ENCODE measurements at regions not wholly inside any gene's neighbourhood (a gene's known extent, or its start where the extent isn't known, plus 50 kb on each side); places are given as distances from the start of the nearest gene placed in this dataset.

GRCh38 chr7:25805027-25805687 lies 346.8 kb upstream of the NFE2L3 start:
- no peak for FAIRE-seq
- Histone ChIP-seq H3K9me3 (no peaks in the 10 kb centered on the region), H3K4me1 (no peaks in the 10 kb centered on the region), H3K27me3 (no peaks in the 10 kb centered on the region), H3K4me3 (no peak overlapping the region), H3K27ac (no peak overlapping the region), H3K36me3 (no peaks in the 10 kb centered on the region)
- TF ChIP-seq CTCF (IDR thresholded peaks at IDR 0.05), result no peak
- peak in 5 of 6 donors; percentile 9 to 56 (median 41) for DNase-seq
- intact Hi-C loops (cut with DNase I), result no loop called here
- WGBS, 2 donors, result 36 to 46% methylated on average over 4 of the region's 4 CpGs
- ATAC-seq, result peak in 2 of 4 donors; percentile 23 to 59

GRCh38 chr7:25807086-25807611 lies 344.8 kb upstream of the NFE2L3 start:
- Histone ChIP-seq H3K27me3 (no peaks in the 10 kb centered on the region), H3K9me3 (no peaks in the 10 kb centered on the region), H3K4me3 (no peak overlapping the region), H3K27ac (no peak overlapping the region), H3K4me1 (no peaks in the 10 kb centered on the region), H3K36me3 (no peaks in the 10 kb centered on the region)
- WGBS, 2 donors, result 18 to 27% methylated on average over 1 of the region's 1 CpG
- no peak for FAIRE-seq
- no peak for ATAC-seq
- intact Hi-C loops (cut with DNase I), result no loop called here
- no peak for TF ChIP-seq CTCF (IDR thresholded peaks at IDR 0.05)
- no peak for DNase-seq

GRCh38 chr7:25809441-25809840 lies 342.6 kb upstream of the NFE2L3 start:
- intact Hi-C loops (cut with DNase I), result no loop called here
- Histone ChIP-seq H3K4me1 (no peaks in the 10 kb centered on the region), H3K4me3 (no peak overlapping the region), H3K27me3 (no peaks in the 10 kb centered on the region), H3K36me3 (no peaks in the 10 kb centered on the region), H3K9me3 (no peaks in the 10 kb centered on the region), H3K27ac (no peak overlapping the region)
- 69 to 76% methylated on average over 5 of the region's 5 CpGs for WGBS, 2 donors
- TF ChIP-seq CTCF (IDR thresholded peaks at IDR 0.05), result no peak
- ATAC-seq (no peak), FAIRE-seq (no peak), DNase-seq (no peak)

GRCh38 chr7:25812086-25812850 lies 339.7 kb upstream of the NFE2L3 start:
- Histone ChIP-seq H3K4me3 (no peak overlapping the region), H3K4me1 (no peaks in the 10 kb centered on the region), H3K9me3 (no peaks in the 10 kb centered on the region), H3K27ac (no peak overlapping the region), H3K36me3 (no peaks in the 10 kb centered on the region), H3K27me3 (no peaks in the 10 kb centered on the region)
- WGBS, 2 donors, result 85% methylated on average over 9 of the region's 9 CpGs
- ATAC-seq (no peak), FAIRE-seq (no peak), DNase-seq (no peak)
- intact Hi-C loops (cut with DNase I), result no loop called here
- no peak for TF ChIP-seq CTCF (IDR thresholded peaks at IDR 0.05)

- WGBS, 2 donors, result 85 to 88% methylated on average over 6 of the region's 6 CpGs
- no peak overlapping the region for H3K27ac ChIP-seq
- no peaks in the 10 kb centered on the region for H3K36me3 ChIP-seq
- no peaks in the 10 kb centered on the region for H3K27me3 ChIP-seq
- DNase-seq, result no peak
- FAIRE-seq, result no peak
- intact Hi-C loops (cut with DNase I), result no loop called here
- H3K4me3 ChIP-seq, result no peak overlapping the region
- ATAC-seq, result no peak
- TF ChIP-seq CTCF (IDR thresholded peaks at IDR 0.05), result no peak
- no peaks in the 10 kb centered on the region for H3K4me1 ChIP-seq
- no peaks in the 10 kb centered on the region for H3K9me3 ChIP-seq
These were observed 338.6 kb upstream of the NFE2L3 start for GRCh38 chr7:25813381-25813780.
